Type B pancreatic cell (in vitro differentiated cells): ENCODE measurements at regions not wholly inside any gene's neighbourhood (a gene's known extent, or its start where the extent isn't known, plus 50 kb on each side); places are given as distances from the start of the nearest gene placed in this dataset.
A peak's percentile ranks its signal among the peaks of the same experiment; 100 is the strongest.

Experiments used
- DNase-seq: peaks from one replicate; pipeline ENCODE4 v3.0.0; 2021; ENCODE audit warnings: mixed read lengths; ENCODE audit not compliant: unreplicated experiment; ENCODE audit errors: extremely low spot score
- H3K27ac Mint-ChIP-seq: 2 replicates; pipeline ENCODE4 v1.8.0; 2021; ENCODE audit warnings: mild to moderate bottlenecking, mixed read lengths
- H3K27me3 Mint-ChIP-seq: 2 replicates; pipeline ENCODE4 v1.8.0; 2021; ENCODE audit warnings: mixed read lengths
- H3K36me3 Mint-ChIP-seq: 2 replicates; pipeline ENCODE4 v1.8.0; 2021; ENCODE audit warnings: mixed read lengths
- H3K4me1 Mint-ChIP-seq: one replicate; pipeline ENCODE4 v1.8.0; 2021; ENCODE audit warnings: mixed read lengths; ENCODE audit not compliant: unreplicated experiment
- H3K4me3 Mint-ChIP-seq: 2 replicates; pipeline ENCODE4 v1.8.0; 2021; ENCODE audit warnings: mild to moderate bottlenecking, mixed read lengths
- H3K9me3 Mint-ChIP-seq: 2 replicates; pipeline ENCODE4 v1.8.0; 2021; ENCODE audit warnings: mixed read lengths
- CTCF ChIP-seq: fragments of 200-600 bp; sonication (generic); conservative IDR thresholded peaks from 2 replicates; pipeline ENCODE4 v1.5.0; 2021; ENCODE audit warnings: antibody characterized with exemption, mild to moderate bottlenecking

- no peak for DNase-seq
- no peaks in the 10 kb centered on the region for H3K36me3 Mint-ChIP-seq
- TF ChIP-seq CTCF, result no peak
- no peaks in the 10 kb centered on the region for H3K4me1 Mint-ChIP-seq
- H3K27ac Mint-ChIP-seq, result no peak overlapping the region
- no peak overlapping the region for H3K4me3 Mint-ChIP-seq
- H3K27me3 Mint-ChIP-seq, result no peaks in the 10 kb centered on the region
- H3K9me3 Mint-ChIP-seq, result no peaks in the 10 kb centered on the region
These were observed 495.2 kb upstream of the MEIS1 start for GRCh38 chr2:65939687-65940086.

- Mint-ChIP-seq H3K27ac (peak overlapping the region; percentile 48), H3K9me3 (no peaks in the 10 kb centered on the region), H3K4me3 (no peak overlapping the region), H3K27me3 (peaks cover 5% of the 10 kb centered on the region), H3K36me3 (no peaks in the 10 kb centered on the region), H3K4me1 (no peaks in the 10 kb centered on the region)
- DNase-seq, result no peak
- TF ChIP-seq CTCF, result no peak
These were observed 497.4 kb upstream of the MEIS1 start for GRCh38 chr2:65937379-65938160.

GRCh38 chr2:65934992-65935629 lies 499.8 kb upstream of the MEIS1 start:
- H3K4me3 Mint-ChIP-seq, result no peak overlapping the region
- no peaks in the 10 kb centered on the region for H3K4me1 Mint-ChIP-seq
- no peak overlapping the region for H3K27ac Mint-ChIP-seq
- H3K36me3 Mint-ChIP-seq, result no peaks in the 10 kb centered on the region
- no peak for DNase-seq
- no peak for TF ChIP-seq CTCF
- H3K27me3 Mint-ChIP-seq, result peaks cover 5% of the 10 kb centered on the region
- no peaks in the 10 kb centered on the region for H3K9me3 Mint-ChIP-seq

- Mint-ChIP-seq H3K4me1 (no peaks in the 10 kb centered on the region), H3K36me3 (no peaks in the 10 kb centered on the region), H3K27ac (no peak overlapping the region), H3K9me3 (no peaks in the 10 kb centered on the region), H3K4me3 (no peak overlapping the region), H3K27me3 (peaks cover 5% of the 10 kb centered on the region)
- no peak for TF ChIP-seq CTCF
- DNase-seq, result no peak
These were observed 500.2 kb upstream of the SPRED2 start for GRCh38 chr2:65932571-65932970.

GRCh38 chr2:65931056-65931455 lies 498.7 kb upstream of the SPRED2 start:
- H3K27me3 Mint-ChIP-seq, result peaks cover 5% of the 10 kb centered on the region
- H3K9me3 Mint-ChIP-seq, result no peaks in the 10 kb centered on the region
- DNase-seq, result no peak
- H3K4me1 Mint-ChIP-seq, result no peaks in the 10 kb centered on the region
- no peaks in the 10 kb centered on the region for H3K36me3 Mint-ChIP-seq
- no peak for TF ChIP-seq CTCF
- no peak overlapping the region for H3K4me3 Mint-ChIP-seq
- H3K27ac Mint-ChIP-seq, result no peak overlapping the region
